Neutrophil (primary cell): ENCODE measurements at regions not wholly inside any gene's neighbourhood (a gene's known extent, or its start where the extent isn't known, plus 50 kb on each side); places are given as distances from the start of the nearest gene placed in this dataset.

Source experiments
- H3K27ac ChIP-seq: fragments of 200-600 bp; sonication (generic); 2 replicates; pipeline ENCODE4 v1.5.1; 2016; ENCODE audit warnings: mild to moderate bottlenecking, moderate library complexity
- H3K27me3 ChIP-seq: fragments of 200-600 bp; sonication (generic); 2 replicates; pipeline ENCODE4 v1.6.0; 2016; ENCODE audit warnings: mild to moderate bottlenecking
- H3K36me3 ChIP-seq: fragments of 200-600 bp; sonication (generic); 2 replicates; pipeline ENCODE4 v1.5.1; 2017
- H3K4me1 ChIP-seq, 2 experiments: fragments of 200-600 bp in 1 of 2; sonication (generic) in 1 of 2; 1 replicate in 1 of 2; 2 replicates in 1 of 2; pipeline versions ENCODE4 v1.5.1 to v1.6.1; 2013 to 2016; ENCODE audit warnings: low read depth in 1 of 2, low read length in 1 of 2, mild to moderate bottlenecking in 1 of 2, moderate library complexity in 1 of 2; ENCODE audit not compliant: control insufficient read depth in 1 of 2, insufficient read depth in 1 of 2
- H3K4me3 ChIP-seq, 2 experiments: fragments of 200-600 bp in 1 of 2; sonication (generic) in 1 of 2; 1 replicate in 1 of 2; 2 replicates in 1 of 2; pipeline ENCODE4 v1.5.1; 2013 to 2016; ENCODE audit warnings: low read depth in 1 of 2, low read length in 1 of 2, mild to moderate bottlenecking in 1 of 2, moderate library complexity in 1 of 2
- H3K9me3 ChIP-seq: fragments of 200-600 bp; sonication (generic); 2 replicates; pipeline ENCODE4 v1.5.1; 2016
- CTCF ChIP-seq: fragments of 200-600 bp; sonication (generic); IDR thresholded peaks from 2 replicates; pipeline ENCODE4 v1.5.1; 2016; ENCODE audit warnings: antibody characterized with exemption

DNA sequence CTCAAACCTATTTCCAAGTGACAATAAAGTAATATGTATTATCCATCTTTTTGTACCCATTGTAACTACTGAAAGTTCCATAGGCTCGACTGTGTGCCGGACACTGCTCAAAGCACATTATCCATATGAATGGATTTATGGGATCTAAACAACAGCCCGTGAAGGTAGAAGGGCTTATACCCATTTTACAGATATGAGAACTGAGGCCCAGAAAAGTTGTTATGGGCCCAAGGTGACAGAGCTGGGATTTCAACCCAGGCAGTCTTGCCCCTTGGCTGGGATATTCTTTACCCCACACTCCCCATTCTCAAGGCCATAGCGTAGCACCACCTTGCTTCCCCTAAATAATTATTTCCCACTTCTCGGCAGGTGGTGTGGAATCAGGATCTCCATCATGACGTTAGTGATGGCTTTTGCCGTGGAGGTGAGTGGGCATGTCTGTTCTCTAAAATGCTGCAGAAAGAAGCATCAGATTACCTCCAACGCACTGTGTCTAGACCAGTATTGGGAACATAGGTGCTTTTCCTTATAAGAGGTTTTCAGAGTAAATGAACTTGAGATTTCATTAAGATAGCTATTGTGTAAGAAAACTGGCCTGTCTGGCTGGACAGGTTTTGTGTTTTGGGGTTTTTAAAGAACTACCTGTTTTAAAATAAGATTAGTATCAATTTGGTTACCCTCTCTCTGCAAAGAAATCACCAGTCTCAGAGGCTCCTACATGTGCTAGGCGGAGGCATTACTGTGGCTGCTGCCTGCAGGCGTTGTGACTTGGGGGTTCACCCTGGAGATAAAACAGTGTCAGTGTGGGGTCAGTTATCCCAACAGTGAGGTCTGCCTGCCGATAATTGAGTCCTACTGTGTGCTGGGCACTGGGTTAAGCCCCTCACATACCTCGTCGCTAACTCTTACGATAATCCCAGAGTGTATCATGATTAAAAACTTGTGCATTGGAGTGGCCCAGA is 85.1 kb upstream of the SDK1 start:
- H3K4me1 ChIP-seq = no peaks in the 10 kb centered on the region
- H3K36me3 ChIP-seq = no peaks in the 10 kb centered on the region
- TF ChIP-seq CTCF = no peak
- H3K9me3 ChIP-seq = no peaks in the 10 kb centered on the region
- H3K4me3 ChIP-seq = no peak overlapping the region
- no peak overlapping the region for H3K27ac ChIP-seq
- peaks cover 18% of the 10 kb centered on the region for H3K27me3 ChIP-seq

- no peak overlapping the region for H3K27ac ChIP-seq
- no peaks in the 10 kb centered on the region for H3K9me3 ChIP-seq
- H3K27me3 ChIP-seq = peaks cover 18% of the 10 kb centered on the region
- no peaks in the 10 kb centered on the region for H3K4me1 ChIP-seq
- no peaks in the 10 kb centered on the region for H3K36me3 ChIP-seq
- TF ChIP-seq CTCF = no peak
- no peak overlapping the region for H3K4me3 ChIP-seq
Observed at GRCh38 chr7:3217166-3217565, 83.9 kb upstream of the SDK1 start.

- Histone ChIP-seq H3K4me1 (no peaks in the 10 kb centered on the region), H3K27ac (no peak overlapping the region), H3K4me3 (no peak overlapping the region), H3K36me3 (no peaks in the 10 kb centered on the region), H3K27me3 (peaks cover 18% of the 10 kb centered on the region), H3K9me3 (no peaks in the 10 kb centered on the region)
- TF ChIP-seq CTCF = no peak
Observed at GRCh38 chr7:3218411-3219225, 82.4 kb upstream of the SDK1 start.

- TF ChIP-seq CTCF = no peak
- H3K4me1 ChIP-seq = no peaks in the 10 kb centered on the region
- H3K36me3 ChIP-seq = no peaks in the 10 kb centered on the region
- H3K4me3 ChIP-seq = no peak overlapping the region
- H3K27ac ChIP-seq = no peak overlapping the region
- H3K9me3 ChIP-seq = no peaks in the 10 kb centered on the region
- no peaks in the 10 kb centered on the region for H3K27me3 ChIP-seq
Observed at GRCh38 chr7:3229904-3230470, 71.1 kb upstream of the SDK1 start.

- no peak overlapping the region for H3K27ac ChIP-seq
- no peaks in the 10 kb centered on the region for H3K36me3 ChIP-seq
- H3K4me3 ChIP-seq = no peak overlapping the region
- no peak for TF ChIP-seq CTCF
- H3K4me1 ChIP-seq = no peaks in the 10 kb centered on the region
- no peaks in the 10 kb centered on the region for H3K9me3 ChIP-seq
- H3K27me3 ChIP-seq = no peaks in the 10 kb centered on the region
Observed at GRCh38 chr7:3230908-3231307, 70.1 kb upstream of the SDK1 start.
